ENCODE measurements at regions not wholly inside any gene's neighbourhood (a gene's known extent, or its start where the extent isn't known, plus 50 kb on each side); places are given as distances from the start of the nearest gene placed in this dataset.

GRCh38 chr5:125005266-125005665 lies 258.8 kb upstream of the ZNF608 start:
- TF ChIP-seq CTCF (IDR thresholded peaks at IDR 0.05; ENCODE audit: low read depth, low read length) = no peak
- no peaks in the 10 kb centered on the region for H3K27me3 ChIP-seq (ENCODE audit: insufficient read depth, low read depth, severe bottlenecking)
- no peaks in the 10 kb centered on the region for H3K36me3 ChIP-seq
- no peak for DNase-seq
- no peaks in the 10 kb centered on the region for H3K9me3 ChIP-seq (ENCODE audit: severe bottlenecking)
- no peak overlapping the region for H3K27ac ChIP-seq
- H3K4me3 ChIP-seq (ENCODE audit: low read depth, low read length) = no peak overlapping the region

GRCh38 chr5:125006011-125006685 lies 259.7 kb upstream of the ZNF608 start:
- no peak overlapping the region for H3K27ac ChIP-seq

GRCh38 chr5:125010356-125010755 lies 263.9 kb upstream of the ZNF608 start:
- Histone ChIP-seq H3K9me3 (ENCODE audit: severe bottlenecking) (no peaks in the 10 kb centered on the region), H3K36me3 (no peaks in the 10 kb centered on the region), H3K27ac (no peak overlapping the region), H3K27me3 (ENCODE audit: insufficient read depth, low read depth, severe bottlenecking) (no peaks in the 10 kb centered on the region), H3K4me3 (ENCODE audit: low read depth, low read length) (no peak overlapping the region)
- DNase-seq = no peak
- no peak for TF ChIP-seq CTCF (IDR thresholded peaks at IDR 0.05; ENCODE audit: low read depth, low read length)

More at GRCh38 chr5:125006011-125006685, 259.7 kb upstream of the ZNF608 start:
- H3K4me3 ChIP-seq (ENCODE audit: low read depth, low read length) = no peak overlapping the region
- no peak for DNase-seq
- no peaks in the 10 kb centered on the region for H3K9me3 ChIP-seq (ENCODE audit: severe bottlenecking)
- no peak for TF ChIP-seq CTCF (IDR thresholded peaks at IDR 0.05; ENCODE audit: low read depth, low read length)
- H3K27me3 ChIP-seq (ENCODE audit: insufficient read depth, low read depth, severe bottlenecking) = no peaks in the 10 kb centered on the region
- H3K36me3 ChIP-seq = no peaks in the 10 kb centered on the region

- no peaks in the 10 kb centered on the region for H3K9me3 ChIP-seq (ENCODE audit: severe bottlenecking)
- no peaks in the 10 kb centered on the region for H3K36me3 ChIP-seq
- DNase-seq = no peak
- no peak for TF ChIP-seq CTCF (IDR thresholded peaks at IDR 0.05; ENCODE audit: low read depth, low read length)
- no peak overlapping the region for H3K27ac ChIP-seq
- no peaks in the 10 kb centered on the region for H3K27me3 ChIP-seq (ENCODE audit: insufficient read depth, low read depth, severe bottlenecking)
- H3K4me3 ChIP-seq (ENCODE audit: low read depth, low read length) = no peak overlapping the region
Observed at GRCh38 chr5:125011014-125011413, 264.6 kb upstream of the ZNF608 start.

GRCh38 chr5:125011419-125011818 lies 265.0 kb upstream of the ZNF608 start:
- Histone ChIP-seq H3K27ac (no peak overlapping the region), H3K27me3 (ENCODE audit: insufficient read depth, low read depth, severe bottlenecking) (no peaks in the 10 kb centered on the region), H3K4me3 (ENCODE audit: low read depth, low read length) (no peak overlapping the region), H3K36me3 (no peaks in the 10 kb centered on the region), H3K9me3 (ENCODE audit: severe bottlenecking) (no peaks in the 10 kb centered on the region)
- DNase-seq = no peak
- TF ChIP-seq CTCF (IDR thresholded peaks at IDR 0.05; ENCODE audit: low read depth, low read length) = no peak

GRCh38 chr5:125011947-125012346 lies 265.5 kb upstream of the ZNF608 start:
- H3K27ac ChIP-seq = no peak overlapping the region
- H3K9me3 ChIP-seq (ENCODE audit: severe bottlenecking) = no peaks in the 10 kb centered on the region
- no peak overlapping the region for H3K4me3 ChIP-seq (ENCODE audit: low read depth, low read length)
- H3K27me3 ChIP-seq (ENCODE audit: insufficient read depth, low read depth, severe bottlenecking) = no peaks in the 10 kb centered on the region
- H3K36me3 ChIP-seq = no peaks in the 10 kb centered on the region
- no peak for DNase-seq
- TF ChIP-seq CTCF (IDR thresholded peaks at IDR 0.05; ENCODE audit: low read depth, low read length) = no peak

Measured in WERI-Rb-1 (cell line).